Endothelial cell of umbilical vein (primary cell): ENCODE measurements at regions not wholly inside any gene's neighbourhood (a gene's known extent, or its start where the extent isn't known, plus 50 kb on each side); places are given as distances from the start of the nearest gene placed in this dataset.

Experiments used
- BruUV-seq: library from RNA; stranded (reverse); fragments of 400-500 nt; replicated peaks from 2 replicates; lab custom pipeline; 2021; lab: Mats Ljungman, UMichigan
- CTCF ChIA-PET: fragments of 300-600, 350-600 bp; sonication (Branson Sonifier 250); formaldehyde crosslinking; loops from one replicate; lab custom pipeline; 2021; ENCODE audit warnings: antibody characterized with exemption, inconsistent platforms; lab: Charles Lee
- POLR2A ChIA-PET: fragments of 300-600, 350-600 bp; sonication (Branson Sonifier 250); formaldehyde crosslinking; loops from one replicate; lab custom pipeline; 2021; ENCODE audit warnings: antibody characterized with exemption, inconsistent platforms; lab: Charles Lee
- DNase-seq: peaks from one replicate; pipeline ENCODE4 v3.0.0-alpha.2; 2011; ENCODE audit warnings: low read depth, low spot score
- FAIRE-seq: peaks from 2 replicates; lab custom pipeline; 2011; peaks lifted over from hg19 to GRCh38; lab: Jason Lieb, UNC
- H2AFZ ChIP-seq: 2 replicates; pipeline ENCODE4 v1.6.0; 2012; ENCODE audit warnings: low read depth, low read length, control low read depth, inconsistent platforms
- H3K27ac ChIP-seq: 2 replicates; pipeline ENCODE4 v1.5.1; 2011; ENCODE audit warnings: low read depth, mild to moderate bottlenecking, control low read depth, low read length, moderate library complexity; ENCODE audit not compliant: insufficient read depth
- H3K27me3 ChIP-seq, 2 experiments: 2 replicates each; pipeline versions ENCODE4 v1.6.0 to v1.6.1; 2011; ENCODE audit warnings: low read length in 2 of 2, mixed read lengths in 1 of 2; ENCODE audit not compliant: control insufficient read depth in 2 of 2, insufficient read depth in 2 of 2
- H3K36me3 ChIP-seq, 2 experiments: 2 replicates in 1 of 2; 3 replicates in 1 of 2; pipeline ENCODE4 v1.5.1; 2011; ENCODE audit warnings: low read length in 2 of 2, mild to moderate bottlenecking in 1 of 2, moderate library complexity in 1 of 2; ENCODE audit not compliant: control insufficient read depth in 2 of 2, insufficient read depth in 2 of 2; ENCODE audit errors: extremely low read depth in 1 of 2
- H3K4me1 ChIP-seq: 3 replicates; pipeline ENCODE4 v1.5.1; 2011; ENCODE audit warnings: mild to moderate bottlenecking, low read length; ENCODE audit not compliant: control insufficient read depth, insufficient read depth; ENCODE audit errors: extremely low read depth
- H3K4me2 ChIP-seq: 2 replicates; pipeline ENCODE4 v1.6.1; 2011; ENCODE audit warnings: low read length, control low read depth, mixed read lengths; ENCODE audit not compliant: insufficient read depth
- H3K4me3 ChIP-seq, 3 experiments: fragments of 200-600 bp in 1 of 3; sonication (generic), shearing (Covaris generic) in 1 of 3; replicated peaks in 1 of 3; 2 replicates each; pipeline ENCODE4 v1.5.1; 2011 to 2016; ENCODE audit warnings: control low read depth in 3 of 3, low read length in 3 of 3, mild to moderate bottlenecking in 2 of 3, inconsistent platforms in 1 of 3, low read depth in 1 of 3, moderate library complexity in 1 of 3; ENCODE audit not compliant: insufficient read depth in 1 of 3
- H3K79me2 ChIP-seq: 2 replicates; pipeline ENCODE4 v1.6.0; 2012; ENCODE audit warnings: low read length, inconsistent platforms; ENCODE audit not compliant: control insufficient read depth, insufficient read depth
- H3K9ac ChIP-seq: replicated peaks from 2 replicates; pipeline ENCODE3; 2011; ENCODE audit warnings: low read length, control low read depth; ENCODE audit not compliant: insufficient read depth; ENCODE audit errors: extremely low read depth
- H3K9me1 ChIP-seq: replicated peaks from 3 replicates; pipeline ENCODE4 v1.6.0; 2011; ENCODE audit warnings: mild to moderate bottlenecking, low read length; ENCODE audit not compliant: control insufficient read depth, insufficient read depth; ENCODE audit errors: extremely low read depth
- H3K9me3 ChIP-seq: replicated peaks from 2 replicates; pipeline ENCODE4 v1.5.1; 2012; ENCODE audit warnings: low read length, inconsistent platforms; ENCODE audit not compliant: control insufficient read depth, insufficient read depth
- H4K20me1 ChIP-seq: replicated peaks from 2 replicates; pipeline ENCODE3; 2011; ENCODE audit warnings: mild to moderate bottlenecking, low read length; ENCODE audit not compliant: control insufficient read depth, insufficient read depth; ENCODE audit errors: extremely low read depth
- EZH2 ChIP-seq: IDR thresholded peaks from 2 replicates; pipeline ENCODE4 v1.6.1; 2012; ENCODE audit warnings: borderline replicate concordance, low read depth, mild to moderate bottlenecking, moderate library complexity, low read length, inconsistent platforms; ENCODE audit not compliant: severe bottlenecking
- FOS ChIP-seq: IDR thresholded peaks from 2 replicates; pipeline ENCODE4 v1.6.1; 2011; ENCODE audit warnings: mild to moderate bottlenecking, low read length, moderate library complexity, borderline replicate concordance; ENCODE audit not compliant: insufficient read depth
- GATA2 ChIP-seq: IDR thresholded peaks from 2 replicates; pipeline ENCODE4 v1.7.0; 2011; ENCODE audit warnings: low read depth, mild to moderate bottlenecking, moderate library complexity, mixed read lengths, low read length; ENCODE audit not compliant: insufficient read length, insufficient read depth
- JUN ChIP-seq: IDR thresholded peaks from 2 replicates; pipeline ENCODE4 v1.6.1; 2011; ENCODE audit warnings: borderline replicate concordance, low read depth; ENCODE audit not compliant: insufficient read length, insufficient read depth
- MYC ChIP-seq: IDR thresholded peaks from one replicate; pipeline ENCODE4 v1.6.1; 2011; ENCODE audit warnings: mild to moderate bottlenecking, low read depth, low read length
- POLR2A ChIP-seq: IDR thresholded peaks from 2 replicates; pipeline ENCODE4 v1.6.1; 2012; ENCODE audit warnings: low read depth, mild to moderate bottlenecking, control low read depth, low read length
- POLR2AphosphoS5 ChIP-seq: IDR thresholded peaks from 2 replicates; pipeline ENCODE4 v1.6.1; 2012; ENCODE audit warnings: low read depth, mild to moderate bottlenecking, control low read depth, low read length, moderate library complexity; ENCODE audit not compliant: insufficient read depth
- dilution Hi-C: fragments of 300-500 bp; cut with MboI; formaldehyde crosslinking; loops from one replicate; pipeline ENCODE4 v1.15.0; 2019; ENCODE audit warnings: low sequenced_read_pairs; ENCODE audit not compliant: extremely low pct_ligation_motif_present
- intact Hi-C: fragments of 100-400 bp; cut with micrococcal nuclease; formaldehyde crosslinking; loops from one replicate; pipeline ENCODE4 v1.10.0; 2022
- TF ChIP-seq, protein P1 (sequence below): IDR thresholded peaks from 2 replicates; pipeline ENCODE4 v1.6.1; 2011; ENCODE audit not compliant: insufficient read depth, insufficient read length
- TF ChIP-seq, protein P2 (sequence below), 2 donors: IDR thresholded peaks; 1 replicate in 1 of 2; 2 replicates in 1 of 2; pipeline ENCODE4 v1.5.1; 2011; ENCODE audit warnings: low read length in 2 of 2, mild to moderate bottlenecking in 2 of 2, moderate library complexity in 2 of 2, control low read depth in 1 of 2, inconsistent platforms in 1 of 2, low read depth in 1 of 2; ENCODE audit not compliant: insufficient read depth in 1 of 2; ENCODE audit errors: extremely low read depth in 1 of 2

DNA sequence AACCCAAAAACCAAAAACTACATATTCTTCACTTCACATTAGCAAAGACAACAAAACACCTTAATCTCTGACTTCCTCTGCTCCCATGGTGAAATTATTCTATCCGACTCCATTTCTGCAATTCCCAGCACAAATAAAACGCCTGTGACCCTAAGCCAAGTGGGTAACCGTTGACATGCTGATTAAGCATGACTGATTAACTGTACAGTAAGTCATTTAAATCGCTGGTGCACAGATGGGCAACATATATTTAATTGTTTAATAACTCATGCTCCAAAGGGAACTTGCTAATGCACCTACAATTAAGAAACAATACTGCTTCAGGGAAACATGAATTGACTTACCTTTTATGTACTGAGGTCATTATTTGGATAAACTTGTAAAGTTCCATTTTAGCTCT, 436.7 kb downstream of the KIF2B start:
- Histone ChIP-seq H3K36me3 (no peaks in the 10 kb centered on the region), H3K4me1 (no peaks in the 10 kb centered on the region), H2AFZ (no peak overlapping the region), H3K27ac (no peak overlapping the region), H3K27me3 (no peaks in the 10 kb centered on the region), H3K9ac (no peak overlapping the region), H3K4me3 (no peak overlapping the region), H3K9me1 (no peaks in the 10 kb centered on the region), H3K9me3 (no peaks in the 10 kb centered on the region), H4K20me1 (no peaks in the 10 kb centered on the region), H3K79me2 (no peaks in the 10 kb centered on the region), H3K4me2 (no peak overlapping the region)
- BruUV-seq, result no TSS peak
- TF ChIP-seq EZH2 (no peak), FOS (no peak), POLR2A (no peak), POLR2AphosphoS5 (no peak), MYC (no peak), JUN (no peak), GATA2 (no peak)
- TF ChIP-seq, protein P1, sequence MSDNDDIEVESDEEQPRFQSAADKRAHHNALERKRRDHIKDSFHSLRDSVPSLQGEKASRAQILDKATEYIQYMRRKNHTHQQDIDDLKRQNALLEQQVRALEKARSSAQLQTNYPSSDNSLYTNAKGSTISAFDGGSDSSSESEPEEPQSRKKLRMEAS, result no peak
- TF ChIP-seq, protein P2, sequence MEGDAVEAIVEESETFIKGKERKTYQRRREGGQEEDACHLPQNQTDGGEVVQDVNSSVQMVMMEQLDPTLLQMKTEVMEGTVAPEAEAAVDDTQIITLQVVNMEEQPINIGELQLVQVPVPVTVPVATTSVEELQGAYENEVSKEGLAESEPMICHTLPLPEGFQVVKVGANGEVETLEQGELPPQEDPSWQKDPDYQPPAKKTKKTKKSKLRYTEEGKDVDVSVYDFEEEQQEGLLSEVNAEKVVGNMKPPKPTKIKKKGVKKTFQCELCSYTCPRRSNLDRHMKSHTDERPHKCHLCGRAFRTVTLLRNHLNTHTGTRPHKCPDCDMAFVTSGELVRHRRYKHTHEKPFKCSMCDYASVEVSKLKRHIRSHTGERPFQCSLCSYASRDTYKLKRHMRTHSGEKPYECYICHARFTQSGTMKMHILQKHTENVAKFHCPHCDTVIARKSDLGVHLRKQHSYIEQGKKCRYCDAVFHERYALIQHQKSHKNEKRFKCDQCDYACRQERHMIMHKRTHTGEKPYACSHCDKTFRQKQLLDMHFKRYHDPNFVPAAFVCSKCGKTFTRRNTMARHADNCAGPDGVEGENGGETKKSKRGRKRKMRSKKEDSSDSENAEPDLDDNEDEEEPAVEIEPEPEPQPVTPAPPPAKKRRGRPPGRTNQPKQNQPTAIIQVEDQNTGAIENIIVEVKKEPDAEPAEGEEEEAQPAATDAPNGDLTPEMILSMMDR (IDR thresholded peaks at IDR 0.05; ENCODE audit: extremely low read depth in 1 of 2, insufficient read depth in 1 of 2, low read depth in 1 of 2, low read length in 2 of 2), result no peak
- POLR2A ChIA-PET, result no interaction called here
- CTCF ChIA-PET, result no interaction called here
- dilution Hi-C loops (no loop called here), intact Hi-C loops (no loop called here)
- DNase-seq, result no peak
- FAIRE-seq, result no peak
